ENCODE measurements at regions not wholly inside any gene's neighbourhood (a gene's known extent, or its start where the extent isn't known, plus 50 kb on each side); places are given as distances from the start of the nearest gene placed in this dataset.

DNA sequence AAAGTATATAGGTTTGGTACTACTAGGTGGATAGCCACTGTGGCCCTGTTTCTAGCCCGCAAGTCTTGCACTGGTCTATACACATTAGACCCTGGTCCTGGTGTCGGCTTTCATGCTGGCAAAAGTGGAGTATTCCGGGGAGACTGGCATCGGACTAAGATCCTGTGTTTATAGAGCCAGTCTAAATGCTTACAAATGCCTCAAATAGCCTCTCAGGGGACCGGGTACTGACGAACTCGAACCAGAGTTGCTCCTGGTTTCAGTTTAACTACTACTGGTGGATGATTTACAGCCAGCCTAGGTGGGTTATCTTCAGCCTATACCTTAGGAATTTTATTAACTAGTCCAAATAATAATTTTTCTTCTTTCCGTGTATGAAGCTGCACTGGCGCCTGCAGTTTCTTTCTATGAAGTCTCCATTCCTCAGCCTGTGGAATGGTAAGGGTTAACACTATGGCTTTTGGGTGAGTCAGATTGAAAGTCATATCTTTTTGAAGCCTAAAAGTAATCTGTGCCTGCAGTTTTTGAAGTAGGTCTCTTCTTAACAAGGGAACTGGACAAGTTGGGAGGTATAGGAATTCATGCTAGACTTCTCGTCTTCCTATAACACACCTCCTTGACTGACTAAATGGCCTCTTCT, 51.3 kb downstream of the OR10H4 start:
- no peak for DNase-seq (ENCODE audit: low read depth in 2 of 2)

DNA sequence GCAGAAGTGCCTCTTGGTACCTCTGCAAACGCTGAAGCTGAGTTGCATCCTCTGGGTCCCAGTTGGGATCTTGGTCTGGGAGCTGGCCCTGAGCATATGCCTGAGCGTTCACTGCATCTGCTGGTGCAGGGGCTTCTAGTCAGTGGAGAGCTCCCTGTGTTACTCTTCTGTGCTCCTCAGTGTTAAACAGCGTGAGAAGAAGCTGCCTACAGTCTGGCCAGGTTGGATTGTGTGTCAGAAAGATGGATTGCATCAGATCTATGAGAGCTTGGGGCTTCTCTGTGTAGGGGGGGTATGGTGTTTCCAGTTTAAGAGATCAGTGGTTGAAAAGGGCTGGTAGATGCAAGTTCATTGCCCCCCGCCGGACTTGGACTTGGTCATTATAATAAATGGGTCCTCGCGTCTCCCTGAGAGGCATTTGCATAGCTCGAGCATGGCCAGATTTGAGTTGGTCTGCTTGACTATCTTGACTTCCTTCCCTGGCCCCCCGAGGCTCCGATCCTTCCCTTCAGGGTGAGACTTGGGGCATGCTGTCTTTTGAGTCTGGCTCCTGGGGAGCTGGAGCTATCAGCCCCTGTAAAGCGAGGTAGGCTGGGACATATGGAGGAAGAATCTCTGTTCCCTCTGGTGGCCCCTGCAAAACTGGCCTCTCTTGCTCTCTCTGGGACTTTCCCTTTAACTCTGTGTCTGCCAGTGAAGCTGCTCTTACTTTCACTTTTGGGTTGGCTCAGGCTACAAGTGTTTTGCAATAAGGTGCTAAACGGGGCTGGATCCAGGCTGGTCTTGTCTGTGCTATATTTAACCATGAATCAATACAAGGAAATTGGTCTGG, 52.9 kb downstream of the OR10H4 start:
- DNase-seq (ENCODE audit: low read depth in 2 of 2): peak; percentile 20 to 27

DNA sequence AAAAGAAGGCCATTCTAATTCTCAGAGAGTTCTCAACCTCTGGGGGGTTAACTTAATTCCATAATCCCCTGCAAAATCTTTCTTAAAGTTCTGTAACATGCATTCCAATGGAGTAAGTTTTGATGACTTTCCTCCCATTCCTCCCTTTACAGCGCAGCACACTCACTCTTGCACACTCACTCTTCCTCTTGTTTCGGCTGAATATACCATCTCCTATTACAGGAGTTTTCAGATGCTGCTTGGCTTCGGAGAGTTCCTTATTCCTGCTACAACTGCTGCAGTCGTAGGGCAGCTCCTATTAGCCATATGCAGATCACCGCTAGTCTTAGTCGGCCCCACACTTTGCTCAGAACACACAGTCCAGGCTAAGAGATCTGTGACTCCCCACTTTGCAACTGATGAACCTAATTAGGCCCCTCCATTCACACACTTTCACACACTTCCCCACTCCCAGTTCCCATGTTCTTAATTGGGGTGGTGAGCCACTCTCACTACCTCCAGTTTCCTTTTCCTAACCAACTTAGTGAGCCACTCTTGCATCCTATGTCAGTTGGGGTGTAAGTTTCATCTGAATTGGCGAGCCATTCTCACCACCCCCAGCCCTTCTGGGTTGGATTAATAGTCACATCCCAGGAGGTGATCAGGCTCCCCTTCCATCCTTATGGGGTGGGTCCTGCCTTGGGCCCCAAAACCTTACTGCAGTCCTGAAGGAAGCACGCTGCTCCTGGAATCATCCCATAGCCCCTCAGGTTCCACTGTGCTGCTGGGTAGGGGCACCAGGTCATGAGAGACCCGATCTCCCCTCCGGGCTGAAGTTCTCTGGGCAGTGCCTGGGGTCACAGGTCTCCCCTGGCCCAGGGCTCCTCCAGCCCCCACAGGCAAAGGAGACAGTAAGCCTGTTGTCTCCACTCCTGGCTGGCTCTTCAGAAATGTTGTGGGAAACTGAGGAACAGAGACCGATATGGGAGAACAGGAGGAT, 53.9 kb downstream of the OR10H4 start:
- DNase-seq (ENCODE audit: low read depth in 2 of 2): no peak

DNA sequence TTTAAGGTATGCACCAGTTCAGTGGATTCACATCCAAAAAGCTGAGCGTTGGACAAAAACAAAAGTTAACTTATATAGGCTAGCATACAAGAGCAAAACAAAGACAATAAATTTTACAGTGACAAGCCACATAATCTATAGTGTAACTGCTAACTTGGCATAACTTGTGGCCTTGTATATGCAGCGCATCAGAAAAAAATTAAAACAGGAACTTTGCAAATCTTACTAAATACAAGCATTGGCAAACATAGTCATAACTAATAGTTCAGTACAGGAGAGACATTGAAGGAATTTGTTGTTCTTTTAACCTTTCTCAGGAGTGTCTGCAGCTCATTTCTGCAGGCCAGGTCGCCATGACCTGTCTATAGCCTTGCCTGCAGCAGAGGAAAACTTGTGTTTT, 54.6 kb downstream of the OR10H4 start:
- DNase-seq (ENCODE audit: low read depth in 2 of 2): no peak

DNA sequence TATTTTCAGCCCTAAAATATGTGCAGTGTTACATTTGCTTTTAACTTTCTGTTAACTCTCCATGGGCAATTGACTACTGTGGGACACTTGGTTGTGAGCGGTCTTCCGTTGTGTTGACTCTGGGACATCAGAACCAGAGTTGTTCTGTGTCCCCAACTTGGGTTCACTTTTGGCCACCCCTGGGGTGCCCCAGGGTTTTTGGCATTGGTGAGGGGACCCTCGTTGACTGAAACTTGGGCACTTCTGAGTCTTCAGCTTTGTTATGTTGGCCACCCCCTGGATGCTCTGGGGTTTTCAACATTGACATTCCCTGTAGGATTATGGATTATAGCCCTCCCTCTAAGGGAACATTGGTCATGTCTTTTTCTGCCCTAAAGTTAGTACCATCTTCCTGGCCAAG, 57.1 kb downstream of the OR10H4 start:
- DNase-seq (ENCODE audit: low read depth in 2 of 2): no peak

DNA sequence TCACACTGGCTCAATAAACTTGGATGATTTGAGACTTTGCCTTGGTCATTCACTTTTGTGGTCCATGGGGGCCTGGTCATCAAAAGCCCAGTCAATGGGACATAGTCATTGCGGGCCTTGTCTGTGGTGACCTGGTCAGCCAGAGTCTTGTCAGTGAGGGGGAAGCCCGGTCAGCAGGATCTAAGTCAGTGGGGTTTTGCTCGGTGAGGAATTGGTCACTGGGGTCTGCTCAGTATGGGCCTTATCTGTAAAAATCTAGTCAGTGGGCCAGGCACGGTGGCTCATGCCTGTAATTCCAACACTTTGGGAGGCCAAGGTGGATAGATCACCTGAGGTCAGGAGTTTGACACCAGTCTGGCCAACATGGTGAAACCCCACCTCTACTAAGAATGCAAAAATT, 63.7 kb upstream of the TPM4 start:
- DNase-seq (ENCODE audit: low read depth in 2 of 2): no peak

DNA sequence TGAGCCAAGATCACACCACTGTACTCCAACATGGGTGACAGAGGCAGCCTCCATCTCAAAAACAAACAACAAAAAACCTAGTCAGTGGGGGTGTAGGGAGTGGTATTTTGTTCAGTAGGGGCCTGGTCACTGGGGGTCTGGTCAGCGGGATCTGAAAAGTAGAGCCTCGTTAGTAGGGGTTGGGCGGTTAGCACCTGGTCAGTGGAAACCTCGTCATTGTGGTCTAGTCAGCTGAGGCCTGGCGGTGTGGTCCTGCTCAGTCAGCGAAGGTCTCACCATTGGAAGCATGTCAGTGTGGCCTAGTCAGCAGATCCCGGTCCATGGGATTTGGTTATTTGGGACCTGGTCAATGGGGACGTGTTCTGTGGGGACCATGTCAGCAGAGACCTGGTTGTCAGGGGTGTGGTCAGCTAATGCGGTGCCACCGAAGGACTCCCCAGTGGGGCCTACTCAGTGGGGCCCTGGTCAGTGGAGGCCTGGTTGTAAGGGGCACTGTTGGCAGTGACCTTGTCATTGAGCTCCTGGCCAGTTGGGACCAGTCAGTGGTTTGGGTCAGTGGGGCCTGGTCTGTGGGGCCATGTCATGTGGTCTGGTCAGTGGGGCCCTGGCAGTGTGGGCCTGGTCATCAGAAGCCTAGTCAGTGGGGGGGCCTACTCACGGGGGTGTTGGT, 63.0 kb upstream of the TPM4 start:
- no peak for DNase-seq (ENCODE audit: low read depth in 2 of 2)

DNA sequence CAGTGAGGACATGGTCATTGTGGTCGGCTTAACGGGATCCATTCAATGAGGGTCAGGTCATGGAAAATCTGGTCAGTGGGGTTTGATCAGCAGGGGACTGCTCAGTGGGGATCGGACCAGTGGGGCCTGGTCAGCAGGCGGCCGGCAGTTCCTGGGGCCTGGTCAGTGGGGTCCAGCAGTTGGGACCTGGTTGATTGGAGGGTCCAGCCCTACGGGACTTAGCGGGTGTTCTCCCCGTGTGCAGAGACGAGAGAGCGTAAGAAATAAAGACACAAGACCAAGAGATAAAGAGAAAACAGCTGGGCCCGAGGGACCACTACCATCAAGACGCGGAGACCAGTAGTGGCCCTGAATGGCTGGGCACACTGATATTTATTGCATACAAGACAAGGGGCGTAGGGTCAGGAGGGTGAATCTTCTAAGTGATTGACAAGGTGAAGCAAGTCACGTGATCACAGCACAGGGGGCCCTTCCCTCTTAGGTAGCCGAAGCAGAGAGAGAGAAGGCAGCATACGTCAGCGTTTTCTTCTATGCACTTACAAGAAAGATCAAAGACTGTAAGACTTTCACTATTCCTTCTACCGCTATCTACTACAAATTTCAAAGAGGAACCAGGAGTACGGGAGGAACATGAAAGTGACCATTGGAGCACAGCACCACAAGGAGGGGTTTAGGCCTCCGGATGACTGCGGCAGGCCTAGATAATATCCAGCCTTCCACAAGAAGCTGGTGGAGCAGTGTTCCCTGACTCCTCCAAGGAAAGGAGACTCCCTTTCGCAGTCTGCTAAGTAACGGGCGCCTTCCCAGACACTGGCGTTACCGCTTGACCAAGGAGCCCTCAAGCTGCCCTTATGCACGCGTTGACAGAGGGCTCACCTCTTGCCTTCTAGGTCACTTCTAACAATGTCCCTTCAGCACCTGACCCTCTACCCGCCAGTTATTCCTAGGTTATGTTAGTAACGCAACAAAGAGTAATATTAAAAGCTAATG, 62.1 kb upstream of the TPM4 start:
- DNase-seq (ENCODE audit: low read depth in 2 of 2): no peak

DNA sequence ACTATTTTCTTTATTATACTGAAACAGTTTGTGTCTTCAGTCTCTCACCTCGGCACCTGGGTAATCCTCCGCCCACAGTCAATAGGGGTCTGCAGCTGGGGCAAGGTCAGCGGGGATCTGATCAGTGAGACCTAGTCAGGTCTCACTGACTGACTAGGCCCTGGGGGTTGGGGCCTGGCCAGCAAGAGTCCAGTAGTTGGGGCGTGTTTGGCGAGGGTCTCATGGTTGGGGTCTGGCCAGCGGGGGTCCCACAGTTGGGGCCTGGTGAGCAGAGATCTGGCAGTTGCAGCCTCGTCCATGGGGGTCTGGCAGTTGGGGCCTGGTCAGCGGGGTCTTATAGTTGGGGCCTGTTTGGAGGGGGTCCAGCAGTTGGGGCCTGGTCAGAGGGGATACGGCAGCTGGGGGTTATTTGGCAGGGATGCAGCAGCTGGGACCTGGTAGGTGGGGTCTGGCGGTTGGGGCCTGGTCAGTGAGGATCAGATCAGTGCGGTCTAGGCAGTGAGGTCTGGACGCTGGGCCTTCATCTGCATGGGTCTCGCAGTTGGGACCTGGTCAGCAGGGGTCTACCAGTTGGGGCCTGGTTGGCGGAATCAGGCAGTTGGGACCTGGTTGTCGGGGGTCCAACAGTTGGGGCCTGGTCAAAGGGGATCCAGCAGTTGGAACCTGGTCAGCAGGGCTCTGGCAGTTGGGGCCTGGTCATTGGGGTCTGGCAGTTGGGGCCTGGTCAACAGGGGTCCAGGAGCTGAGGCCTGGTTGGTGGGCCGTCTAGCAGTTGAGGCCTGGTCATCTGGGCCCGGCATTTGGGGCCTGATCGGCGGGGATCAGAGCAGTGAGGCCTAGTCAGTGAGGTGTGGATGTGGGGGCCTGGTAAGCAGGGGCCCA, 61.1 kb upstream of the TPM4 start:
- no peak for DNase-seq (ENCODE audit: low read depth in 2 of 2)

DNA sequence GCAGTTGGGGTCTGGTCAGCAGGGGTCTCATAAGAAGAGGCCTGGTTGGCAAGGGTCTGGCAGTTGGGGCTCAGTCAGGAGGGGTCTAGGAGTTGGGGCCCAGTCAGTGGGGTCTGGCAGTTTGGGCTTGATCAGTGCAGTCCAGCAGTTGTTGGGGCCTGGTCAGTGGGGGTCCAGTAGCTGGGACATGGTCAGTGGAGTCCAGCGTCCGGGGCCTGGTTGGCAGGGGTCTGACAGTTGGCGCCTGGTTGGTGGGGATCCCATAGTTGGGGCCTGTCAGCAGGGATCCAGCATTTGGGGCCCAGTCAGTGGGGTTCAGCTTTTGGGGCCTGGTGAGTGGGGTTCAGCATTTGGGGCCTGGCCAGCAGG, 60.5 kb upstream of the TPM4 start:
- no peak for DNase-seq (ENCODE audit: low read depth in 2 of 2)

DNA sequence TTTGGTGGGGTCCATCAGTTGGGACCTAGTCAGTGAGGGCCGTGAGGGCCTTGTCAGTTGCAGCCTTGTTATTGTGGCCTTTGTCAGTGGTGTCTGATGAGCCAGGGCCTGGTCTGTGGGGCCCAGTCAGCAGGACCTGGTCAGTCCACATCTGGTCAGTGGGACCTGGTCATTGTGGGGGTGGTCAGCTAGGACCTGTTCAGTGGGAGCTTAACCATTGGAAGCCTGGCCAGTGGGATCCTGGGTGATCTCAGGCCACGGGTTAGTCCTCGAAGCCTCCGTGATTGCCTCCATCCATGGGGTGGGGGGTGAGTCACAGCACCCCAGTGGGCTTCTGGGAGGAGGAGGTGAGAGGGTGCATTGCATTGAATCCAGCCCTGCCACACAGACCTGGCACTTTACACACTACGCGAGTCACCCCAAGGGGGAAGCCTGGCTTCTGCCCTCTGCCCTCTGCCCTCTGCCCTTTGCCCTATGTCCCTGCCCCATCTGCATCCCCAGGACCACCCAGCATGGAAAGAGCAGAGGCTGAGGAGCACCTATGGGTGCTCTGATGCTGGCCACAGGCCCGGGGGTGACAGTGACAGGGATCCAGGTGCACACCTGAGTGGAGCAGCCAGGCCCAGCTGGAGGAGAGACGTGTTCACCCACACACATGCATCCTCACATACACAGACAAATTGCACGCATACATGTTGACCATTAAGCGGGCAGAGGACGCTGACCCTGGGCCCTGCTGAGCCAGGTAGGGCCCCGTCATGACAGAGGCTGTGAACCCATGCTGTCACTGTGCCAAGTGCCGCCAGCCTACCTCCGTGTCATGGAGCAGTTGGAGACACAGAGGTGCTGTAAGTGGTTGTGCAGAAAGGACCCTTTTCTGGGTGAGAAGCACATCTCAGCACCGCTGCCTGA, 59.8 kb upstream of the TPM4 start:
- no peak for DNase-seq (ENCODE audit: low read depth in 2 of 2)

DNA sequence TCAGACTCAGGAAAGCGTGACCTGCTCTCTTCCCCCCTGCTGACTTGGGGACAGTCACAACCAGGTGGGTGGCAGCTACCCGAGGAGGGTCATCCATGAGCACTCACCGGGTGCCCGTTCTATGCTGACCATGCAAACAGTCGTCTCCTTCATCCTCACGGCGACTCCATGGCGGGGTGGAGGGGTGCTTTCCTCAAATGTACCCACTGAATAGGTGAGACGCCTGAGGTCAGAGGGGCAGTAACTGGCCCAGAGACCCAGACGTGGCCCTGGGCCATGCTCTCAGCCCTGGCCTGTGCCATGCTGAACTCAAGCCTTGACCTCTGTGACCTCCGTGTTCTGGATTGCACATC, 59.2 kb upstream of the TPM4 start:
- DNase-seq (ENCODE audit: low read depth in 2 of 2): no peak

DNA sequence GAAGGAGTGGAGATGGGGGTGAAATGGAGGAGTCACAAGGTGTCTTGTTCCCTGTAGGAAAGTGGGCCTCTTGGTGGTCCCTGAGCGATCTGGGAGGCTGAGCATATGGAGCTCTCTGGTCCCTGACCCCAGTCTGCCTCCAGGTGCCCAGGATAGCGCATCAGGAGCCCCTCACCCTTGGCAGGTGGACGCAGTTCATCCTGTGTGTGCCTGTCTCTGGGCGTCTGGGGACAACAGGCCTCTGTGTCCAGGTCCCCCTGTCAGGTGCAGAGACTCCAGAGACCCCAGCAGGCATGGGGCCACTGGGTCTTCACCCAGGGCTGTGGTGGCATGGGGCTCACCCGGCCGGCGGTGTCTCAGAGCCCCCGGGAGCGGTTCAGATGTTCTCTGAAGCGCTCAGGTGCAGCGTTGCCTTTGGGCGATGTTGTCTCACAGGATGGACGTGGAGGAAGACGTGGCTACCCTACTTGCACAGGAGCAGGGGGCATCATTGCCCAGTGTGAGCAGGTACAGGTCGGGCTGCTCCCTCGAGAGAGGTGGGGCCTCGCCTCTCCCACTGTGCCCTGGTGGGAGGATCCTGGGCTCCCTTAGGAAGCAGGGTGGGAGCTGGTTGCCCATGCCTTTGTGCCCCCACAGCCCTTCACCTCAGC, 58.1 kb upstream of the TPM4 start:
- no peak for DNase-seq (ENCODE audit: low read depth in 2 of 2)

DNA sequence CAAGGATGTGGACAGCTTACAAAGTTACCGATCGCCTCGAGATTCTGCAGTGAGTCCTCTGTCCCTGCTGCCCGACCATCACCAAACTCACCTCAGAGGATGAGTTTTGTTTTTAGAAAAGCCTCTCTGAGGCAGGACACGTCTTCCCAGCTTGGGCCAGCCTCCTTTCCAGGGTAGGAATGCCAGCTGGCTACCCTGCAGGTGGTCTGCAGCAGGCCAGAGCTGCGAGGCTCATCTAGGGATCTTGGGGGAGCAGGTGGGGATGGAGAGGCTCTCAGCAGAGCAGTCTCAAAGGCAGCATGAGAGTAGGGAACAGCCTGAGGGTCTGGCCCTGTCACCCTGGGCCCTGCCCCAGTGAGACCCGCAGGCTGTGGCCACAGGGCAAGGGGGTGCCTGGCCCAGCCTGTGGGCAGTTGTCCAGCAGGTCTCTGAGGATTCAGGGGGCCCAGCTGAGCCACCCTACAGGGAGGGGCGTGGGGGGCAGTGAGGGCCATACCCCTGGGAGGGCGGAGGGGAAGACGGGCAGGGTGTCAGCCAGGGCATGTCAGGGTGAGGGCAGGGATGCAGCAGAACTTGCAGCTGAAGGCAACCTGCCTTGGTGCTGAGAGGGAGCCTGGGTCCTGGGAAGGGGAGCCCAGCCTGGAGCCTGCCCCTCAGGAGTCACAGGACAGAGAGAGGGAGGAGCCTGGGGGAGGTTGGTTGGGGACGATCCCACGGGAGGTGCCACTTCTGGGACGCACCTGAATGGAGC, 57.3 kb upstream of the TPM4 start:
- DNase-seq (ENCODE audit: low read depth in 2 of 2): no peak

DNA sequence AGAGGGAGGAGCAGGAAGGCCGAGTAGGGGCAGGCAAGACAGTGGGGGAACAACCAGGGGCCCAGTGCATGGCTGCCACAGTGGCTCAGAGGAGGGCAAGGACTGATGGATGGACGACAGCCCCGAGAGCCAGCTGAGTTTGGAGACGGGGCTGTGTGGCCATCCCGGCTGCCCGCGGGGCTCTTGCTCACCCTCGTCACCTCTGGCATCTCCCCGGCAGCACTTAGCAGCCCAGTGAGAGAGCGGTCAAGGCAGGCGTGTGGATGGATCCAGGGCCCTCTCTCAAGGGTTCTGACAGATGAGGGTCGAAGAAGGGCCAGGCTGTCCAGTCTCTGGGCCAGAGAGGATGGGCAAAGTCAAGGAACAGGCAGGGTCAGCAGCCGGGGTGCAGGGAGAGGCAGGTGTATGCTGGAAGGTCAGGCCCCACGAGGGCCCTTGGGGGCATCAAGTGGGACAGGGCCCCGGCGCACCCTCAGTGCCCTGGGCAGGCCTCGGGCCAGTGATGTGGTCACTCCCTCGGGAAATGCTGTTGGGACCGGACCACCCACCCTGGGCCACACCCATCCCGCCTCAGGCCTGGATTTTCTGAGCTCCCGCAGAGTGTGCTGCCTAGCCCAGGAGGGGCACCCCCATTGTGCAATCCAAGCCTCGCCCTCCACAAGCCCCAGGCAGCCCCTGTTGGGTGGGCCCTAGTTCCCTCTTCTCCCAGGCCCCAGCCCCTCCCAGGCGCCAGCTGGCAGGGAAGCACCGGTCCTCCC, 56.4 kb upstream of the TPM4 start:
- DNase-seq (ENCODE audit: low read depth in 2 of 2): no peak

DNA sequence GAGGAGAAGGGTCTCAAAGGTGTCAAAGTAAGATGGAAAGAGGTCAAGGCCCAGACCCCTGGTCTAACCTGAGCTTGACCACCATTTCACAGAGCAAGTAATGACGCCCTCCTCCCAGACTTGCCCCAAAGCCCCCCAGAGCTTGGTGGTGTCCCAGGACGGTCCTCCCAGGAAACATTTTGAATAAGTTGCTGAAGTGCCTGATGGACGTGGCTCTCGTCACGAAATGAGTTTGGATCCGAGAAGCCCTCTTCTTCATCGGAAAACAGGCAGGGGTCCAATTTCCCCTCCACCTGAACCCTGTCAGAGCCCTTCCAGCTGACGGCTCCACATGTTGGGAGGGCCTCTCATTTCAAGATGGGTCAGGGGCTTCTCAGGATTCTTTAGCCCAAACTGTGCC, 54.5 kb upstream of the TPM4 start:
- DNase-seq (ENCODE audit: low read depth in 2 of 2): no peak

DNA sequence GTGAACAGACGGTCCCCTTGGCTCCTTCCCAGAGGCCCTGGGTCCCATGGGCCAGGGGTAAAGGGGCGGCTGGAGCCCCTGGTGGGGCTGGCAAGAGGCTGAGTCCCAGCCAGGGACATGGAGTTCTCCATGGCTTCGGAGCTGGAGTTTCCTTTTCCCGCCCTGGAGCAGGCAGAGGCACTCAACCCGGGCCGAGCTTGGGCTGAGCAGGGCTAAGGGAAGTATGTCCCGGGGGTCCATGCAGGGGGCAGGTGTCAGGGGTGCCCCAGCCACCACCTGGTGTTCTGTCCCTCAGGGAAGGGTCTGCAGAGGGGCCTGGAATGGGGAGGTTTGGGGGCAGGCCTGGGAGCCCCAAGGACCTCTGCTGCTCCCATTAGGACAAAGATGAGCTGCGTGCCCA, 54.0 kb upstream of the TPM4 start:
- DNase-seq (ENCODE audit: low read depth in 2 of 2): no peak
